ENCODE measurements at regions not wholly inside any gene's neighbourhood (a gene's known extent, or its start where the extent isn't known, plus 50 kb on each side); places are given as distances from the start of the nearest gene placed in this dataset.

- TF ChIP-seq USF1 (IDR thresholded peaks at IDR 0.05; ENCODE audit: borderline replicate concordance, low read depth) (no peak), POLR2AphosphoS5 (IDR thresholded peaks at IDR 0.05; ENCODE audit: low read depth, low read length) (no peak), TEAD4 (IDR thresholded peaks at IDR 0.05; ENCODE audit: borderline replicate concordance, insufficient read depth) (no peak), NRF1 (IDR thresholded peaks at IDR 0.05; ENCODE audit: low read depth, low read length) (no peak), EP300 (IDR thresholded peaks at IDR 0.05; ENCODE audit: borderline replicate concordance in 1 of 2, low read depth in 1 of 2, low read length in 1 of 2) (no peak), FOXM1 (IDR thresholded peaks at IDR 0.05; ENCODE audit: low read depth) (no peak)
Measured at GRCh38 chr2:107006836-107007235, 120.9 kb upstream of the ST6GAL2 start (continued).

- no peak overlapping the region for H3K4me3 ChIP-seq (ENCODE audit: low read depth in 2 of 2, low read length in 1 of 2)
- no peaks in the 10 kb centered on the region for H3K79me2 ChIP-seq (ENCODE audit: insufficient read depth)
- DNase-seq: no peak
- peaks cover 3% of the 10 kb centered on the region in 2 experiments; a peak in 3 of 4 replicates for H3K4me1 ChIP-seq (ENCODE audit: control insufficient read depth in 1 of 2, insufficient read depth in 2 of 2, low read depth in 1 of 2, low read length in 1 of 2)
- H3K27me3 ChIP-seq (ENCODE audit: insufficient read depth): no peaks in the 10 kb centered on the region
- no peak overlapping the region for H2AFZ ChIP-seq (ENCODE audit: low read depth)
- CTCF ChIA-PET: no interaction called here
- H4K20me1 ChIP-seq (ENCODE audit: insufficient read depth): no peaks in the 10 kb centered on the region
- no peak overlapping the region for H3K9ac ChIP-seq
- no peak overlapping the region for H3K4me2 ChIP-seq
- no peaks in the 10 kb centered on the region for H3K36me3 ChIP-seq (replicated peaks in 1 of 2; ENCODE audit: control insufficient read depth in 1 of 2, insufficient read depth in 2 of 2, low read length in 1 of 2)
- H3F3A ChIP-seq (replicated peaks; ENCODE audit: insufficient read depth): peaks cover 6% of the 10 kb centered on the region
- H3K9me3 ChIP-seq: no peaks in the 10 kb centered on the region
- 56% methylated on average over 3 of the region's 3 CpGs for WGBS (ENCODE audit: low lambda C conversion rate)
- H3K27ac ChIP-seq (ENCODE audit: low read depth in 2 of 2, low read length in 1 of 2): no peak overlapping the region
- no peaks in the 10 kb centered on the region for H3K9me2 ChIP-seq
- no peak for TF ChIP-seq EP300 (IDR thresholded peaks at IDR 0.05; ENCODE audit: borderline replicate concordance in 1 of 2, low read depth in 1 of 2, low read length in 1 of 2)
- no peak for TF ChIP-seq JUND (IDR thresholded peaks at IDR 0.05)
- TF ChIP-seq REST (IDR thresholded peaks at IDR 0.05; ENCODE audit: low read depth, low read length): no peak
- TF ChIP-seq SIN3A (IDR thresholded peaks at IDR 0.05; ENCODE audit: borderline replicate concordance, low read depth, low read length): no peak
- no peak for TF ChIP-seq CHD2 (IDR thresholded peaks at IDR 0.05; ENCODE audit: low read length, partially characterized antibody)
- no peak for TF ChIP-seq TAF1 (IDR thresholded peaks at IDR 0.05; ENCODE audit: borderline replicate concordance, low read depth, low read length)
- TF ChIP-seq RXRA (IDR thresholded peaks at IDR 0.05; ENCODE audit: borderline replicate concordance, low read depth): no peak
- TF ChIP-seq NRF1 (IDR thresholded peaks at IDR 0.05; ENCODE audit: low read depth, low read length): no peak
- no peak for TF ChIP-seq NFIC (IDR thresholded peaks at IDR 0.05; ENCODE audit: borderline replicate concordance)
- TF ChIP-seq YY1 (IDR thresholded peaks at IDR 0.05; ENCODE audit: low read depth): no peak
- no peak for TF ChIP-seq MAX (IDR thresholded peaks at IDR 0.05; ENCODE audit: low read depth)
- POLR2A ChIA-PET: no interaction called here
Measured at GRCh38 chr2:107007927-107008326, 122.0 kb upstream of the ST6GAL2 start.

All from SK-N-SH (cell line).